ENCODE measurements at regions not wholly inside any gene's neighbourhood (a gene's known extent, or its start where the extent isn't known, plus 50 kb on each side); places are given as distances from the start of the nearest gene placed in this dataset.

DNA sequence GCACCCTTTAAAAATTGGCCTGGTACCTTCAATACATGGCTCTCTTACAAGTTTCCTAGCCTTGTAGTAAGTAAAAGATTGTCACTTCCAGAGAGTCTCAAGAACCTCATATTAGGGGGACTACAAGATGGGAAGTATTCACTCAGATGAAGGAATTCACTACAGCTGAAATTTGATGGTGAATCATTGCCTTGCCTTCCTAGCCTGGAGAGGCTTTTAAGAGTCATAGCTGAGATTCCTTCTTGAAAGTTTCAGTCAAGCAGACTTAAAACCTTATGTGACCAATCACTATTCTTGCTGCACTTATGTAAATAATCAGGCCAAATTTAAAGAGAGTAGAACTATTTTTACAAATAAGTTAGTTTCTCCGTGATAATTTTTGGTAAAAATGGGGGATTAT is 451.6 kb downstream of the TRHDE start:
- H3K4me1 ChIP-seq (ENCODE audit: insufficient read depth) = no peaks in the 10 kb centered on the region
- no peaks in the 10 kb centered on the region for H3K79me2 ChIP-seq (ENCODE audit: insufficient read depth)
- no peaks in the 10 kb centered on the region for H3K9me2 ChIP-seq (ENCODE audit: insufficient read depth)
- no peak overlapping the region for H3K9ac ChIP-seq
- H4K20me1 ChIP-seq (ENCODE audit: insufficient read depth) = no peaks in the 10 kb centered on the region
- WGBS, 2 experiments (ENCODE audit: low coverage in 1 of 2, low lambda C conversion rate in 2 of 2, missing lambda C conversion rate in 2 of 2) = 10 to 24% methylated on average over 1 of the region's 1 CpG
- H3K4me3 ChIP-seq = no peak overlapping the region
- H3K36me3 ChIP-seq (ENCODE audit: low read depth) = no peaks in the 10 kb centered on the region
- H2AFZ ChIP-seq = no peak overlapping the region
- H3K27ac ChIP-seq = no peak overlapping the region
- H3F3A ChIP-seq (ENCODE audit: insufficient read depth) = no peaks in the 10 kb centered on the region
- no peaks in the 10 kb centered on the region for H3K9me3 ChIP-seq (ENCODE audit: low read depth)
- in situ Hi-C loops (cut with MboI) = no loop called here
- DNase-seq = no peak
- no peak overlapping the region for H3K4me2 ChIP-seq (ENCODE audit: unreplicated experiment)
- no peak for TF ChIP-seq EZH2 (IDR thresholded peaks at IDR 0.05; ENCODE audit: insufficient read depth, poor library complexity, severe bottlenecking)
- no peak for TF ChIP-seq EZH2phosphoT487 (IDR thresholded peaks at IDR 0.05; ENCODE audit: insufficient read depth, low read depth)
- no peaks in the 10 kb centered on the region for H3K27me3 ChIP-seq (replicated peaks; ENCODE audit: insufficient read depth)

DNA sequence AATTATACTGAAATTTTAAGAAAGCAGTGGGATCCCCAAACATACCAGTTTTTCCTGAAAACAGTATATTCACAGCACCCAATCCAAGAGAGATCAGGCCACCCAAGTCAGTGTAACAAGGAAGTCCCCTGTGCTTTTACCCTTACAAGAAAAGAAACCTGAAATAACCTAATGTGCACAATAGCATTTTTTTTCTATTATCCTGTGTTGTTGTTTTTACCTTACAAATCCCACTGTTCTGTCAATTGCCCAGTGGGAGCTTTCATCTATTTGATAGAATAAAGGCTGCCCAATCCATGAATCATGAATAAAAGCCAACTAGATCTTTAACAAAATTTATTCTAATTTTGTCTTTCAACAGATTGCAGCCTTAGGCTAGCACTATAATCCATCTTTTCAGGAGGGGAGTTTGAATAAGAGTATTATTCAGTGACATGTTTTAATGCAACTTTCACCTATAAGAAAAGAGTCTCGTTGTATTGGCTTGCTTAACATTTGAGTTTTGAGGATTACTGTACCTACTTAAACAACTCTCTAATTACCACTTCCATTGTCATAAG is 457.4 kb downstream of the TRHDE start:
- TF ChIP-seq EZH2 (IDR thresholded peaks at IDR 0.05; ENCODE audit: insufficient read depth, poor library complexity, severe bottlenecking) (no peak), EZH2phosphoT487 (IDR thresholded peaks at IDR 0.05; ENCODE audit: insufficient read depth, low read depth) (no peak)
- Histone ChIP-seq H4K20me1 (ENCODE audit: insufficient read depth) (no peaks in the 10 kb centered on the region), H3K9me2 (ENCODE audit: insufficient read depth) (no peaks in the 10 kb centered on the region), H3K79me2 (ENCODE audit: insufficient read depth) (no peaks in the 10 kb centered on the region), H3K36me3 (ENCODE audit: low read depth) (no peaks in the 10 kb centered on the region), H3K4me3 (no peak overlapping the region), H3F3A (ENCODE audit: insufficient read depth) (no peaks in the 10 kb centered on the region), H3K27me3 (replicated peaks; ENCODE audit: insufficient read depth) (no peaks in the 10 kb centered on the region), H3K4me2 (ENCODE audit: unreplicated experiment) (no peak overlapping the region), H3K27ac (no peak overlapping the region), H3K9me3 (ENCODE audit: low read depth) (no peaks in the 10 kb centered on the region), H2AFZ (no peak overlapping the region), H3K9ac (no peak overlapping the region), H3K4me1 (ENCODE audit: insufficient read depth) (no peaks in the 10 kb centered on the region)
- WGBS, 2 experiments (ENCODE audit: low coverage in 1 of 2, low lambda C conversion rate in 2 of 2, missing lambda C conversion rate in 2 of 2) = 4 to 18% methylated on average over 1 of the region's 1 CpG
- no peak for DNase-seq
- in situ Hi-C loops (cut with MboI) = no loop called here

DNA sequence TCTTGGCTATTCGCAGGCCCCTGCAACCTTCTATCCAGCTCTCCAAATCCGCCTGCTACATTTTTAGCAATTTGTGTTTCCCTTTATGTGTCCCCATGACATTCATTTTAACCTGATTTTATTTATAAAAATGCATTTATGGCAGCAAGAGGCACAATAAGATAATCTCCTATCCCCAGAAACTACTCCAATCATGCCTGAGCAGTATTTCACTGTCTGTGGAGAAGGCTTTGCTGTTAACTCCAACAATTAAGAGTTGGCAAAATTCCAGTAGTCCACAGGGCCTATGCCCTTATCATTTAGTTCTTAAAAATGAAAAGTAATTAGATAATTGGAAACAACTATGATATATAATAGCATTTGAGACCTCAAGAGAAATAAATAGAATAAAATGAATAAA is 462.4 kb downstream of the TRHDE start:
- Histone ChIP-seq H3K9me2 (ENCODE audit: insufficient read depth) (no peaks in the 10 kb centered on the region), H3K9ac (no peak overlapping the region), H3K27me3 (replicated peaks; ENCODE audit: insufficient read depth) (no peaks in the 10 kb centered on the region), H4K20me1 (ENCODE audit: insufficient read depth) (no peaks in the 10 kb centered on the region), H3K9me3 (ENCODE audit: low read depth) (no peaks in the 10 kb centered on the region), H3K4me3 (no peak overlapping the region), H3K79me2 (ENCODE audit: insufficient read depth) (no peaks in the 10 kb centered on the region), H3K27ac (no peak overlapping the region), H3K4me1 (ENCODE audit: insufficient read depth) (no peaks in the 10 kb centered on the region), H3K4me2 (ENCODE audit: unreplicated experiment) (no peak overlapping the region), H3K36me3 (ENCODE audit: low read depth) (no peaks in the 10 kb centered on the region), H3F3A (ENCODE audit: insufficient read depth) (no peaks in the 10 kb centered on the region), H2AFZ (no peak overlapping the region)
- TF ChIP-seq EZH2phosphoT487 (IDR thresholded peaks at IDR 0.05; ENCODE audit: insufficient read depth, low read depth) = no peak
- no peak for TF ChIP-seq EZH2 (IDR thresholded peaks at IDR 0.05; ENCODE audit: insufficient read depth, poor library complexity, severe bottlenecking)
- in situ Hi-C loops (cut with MboI) = no loop called here
- DNase-seq = no peak
- WGBS, 2 experiments (ENCODE audit: low coverage in 1 of 2, low lambda C conversion rate in 2 of 2, missing lambda C conversion rate in 2 of 2) = 14 to 15% methylated on average over 2 of the region's 2 CpGs

DNA sequence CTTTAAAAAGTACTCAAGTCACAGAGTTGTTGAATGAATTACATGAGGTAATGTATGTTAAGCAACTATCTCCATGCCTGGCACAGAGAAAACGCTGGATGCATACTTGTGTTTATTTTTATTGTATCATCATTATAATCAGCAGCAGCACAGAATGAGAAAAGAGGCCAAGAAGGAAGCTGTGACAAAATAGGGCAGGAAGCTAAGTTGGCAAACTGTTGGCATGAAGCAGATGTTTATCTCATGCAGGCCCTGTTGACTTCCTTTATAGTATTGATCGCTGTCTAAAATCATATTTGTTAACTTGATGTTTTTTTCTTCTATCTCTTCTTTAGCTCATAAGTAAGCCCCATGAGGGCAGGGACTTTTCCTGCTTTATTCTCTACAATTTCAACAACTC is 466.6 kb downstream of the TRHDE start:
- Histone ChIP-seq H3K27me3 (replicated peaks; ENCODE audit: insufficient read depth) (no peaks in the 10 kb centered on the region), H3K36me3 (ENCODE audit: low read depth) (no peaks in the 10 kb centered on the region), H3K27ac (no peak overlapping the region), H3K79me2 (ENCODE audit: insufficient read depth) (no peaks in the 10 kb centered on the region), H3K9me3 (ENCODE audit: low read depth) (no peaks in the 10 kb centered on the region), H2AFZ (no peak overlapping the region), H3K9ac (no peak overlapping the region), H3F3A (ENCODE audit: insufficient read depth) (no peaks in the 10 kb centered on the region), H4K20me1 (ENCODE audit: insufficient read depth) (no peaks in the 10 kb centered on the region), H3K4me2 (ENCODE audit: unreplicated experiment) (no peak overlapping the region), H3K9me2 (ENCODE audit: insufficient read depth) (no peaks in the 10 kb centered on the region), H3K4me1 (ENCODE audit: insufficient read depth) (no peaks in the 10 kb centered on the region), H3K4me3 (no peak overlapping the region)
- DNase-seq = no peak
- 3 to 7% methylated on average over 2 of the region's 2 CpGs for WGBS, 2 experiments (ENCODE audit: low coverage in 1 of 2, low lambda C conversion rate in 2 of 2, missing lambda C conversion rate in 2 of 2)
- in situ Hi-C loops (cut with MboI) = no loop called here
- TF ChIP-seq EZH2 (IDR thresholded peaks at IDR 0.05; ENCODE audit: insufficient read depth, poor library complexity, severe bottlenecking) = no peak
- no peak for TF ChIP-seq EZH2phosphoT487 (IDR thresholded peaks at IDR 0.05; ENCODE audit: insufficient read depth, low read depth)

DNA sequence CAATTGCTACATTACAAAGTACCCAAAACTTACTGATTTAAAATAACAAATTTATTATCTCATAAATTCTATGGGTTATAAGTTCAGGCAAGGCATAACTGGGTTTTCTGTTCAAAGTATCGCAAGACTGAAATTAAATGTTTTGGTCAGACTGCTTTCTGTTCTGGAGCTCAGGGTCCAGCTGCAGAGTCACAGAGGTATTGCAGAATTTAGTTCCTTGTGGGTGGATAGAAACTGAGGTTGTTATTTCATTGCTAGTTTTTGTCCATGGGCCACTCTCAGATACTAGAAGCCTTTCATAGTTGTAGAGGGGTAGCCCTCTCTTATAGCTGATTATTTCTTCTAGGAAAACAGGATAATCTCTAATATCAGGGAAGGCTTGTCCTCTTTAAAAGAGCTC is 467.9 kb downstream of the TRHDE start:
- Histone ChIP-seq H3K9ac (no peak overlapping the region), H2AFZ (no peak overlapping the region), H3K9me2 (ENCODE audit: insufficient read depth) (no peaks in the 10 kb centered on the region), H4K20me1 (ENCODE audit: insufficient read depth) (no peaks in the 10 kb centered on the region), H3K79me2 (ENCODE audit: insufficient read depth) (no peaks in the 10 kb centered on the region), H3K36me3 (ENCODE audit: low read depth) (no peaks in the 10 kb centered on the region), H3K27me3 (replicated peaks; ENCODE audit: insufficient read depth) (no peaks in the 10 kb centered on the region), H3K27ac (no peak overlapping the region), H3K9me3 (ENCODE audit: low read depth) (no peaks in the 10 kb centered on the region), H3K4me3 (no peak overlapping the region), H3K4me1 (ENCODE audit: insufficient read depth) (no peaks in the 10 kb centered on the region), H3F3A (ENCODE audit: insufficient read depth) (no peaks in the 10 kb centered on the region), H3K4me2 (ENCODE audit: unreplicated experiment) (no peak overlapping the region)
- TF ChIP-seq EZH2phosphoT487 (IDR thresholded peaks at IDR 0.05; ENCODE audit: insufficient read depth, low read depth) = no peak
- TF ChIP-seq EZH2 (IDR thresholded peaks at IDR 0.05; ENCODE audit: insufficient read depth, poor library complexity, severe bottlenecking) = no peak
- in situ Hi-C loops (cut with MboI) = no loop called here
- WGBS, 2 experiments (ENCODE audit: low coverage in 1 of 2, low lambda C conversion rate in 2 of 2, missing lambda C conversion rate in 2 of 2) = 28 to 33% methylated on average over 1 of the region's 1 CpG
- no peak for DNase-seq

All from GM23248 (cell line).